ENCODE measurements at regions not wholly inside any gene's neighbourhood (a gene's known extent, or its start where the extent isn't known, plus 50 kb on each side); places are given as distances from the start of the nearest gene placed in this dataset.

GRCh38 chr12:53807322-53807860 is 55.6 kb upstream of the CISTR start:
- TF ChIP-seq, protein P1, sequence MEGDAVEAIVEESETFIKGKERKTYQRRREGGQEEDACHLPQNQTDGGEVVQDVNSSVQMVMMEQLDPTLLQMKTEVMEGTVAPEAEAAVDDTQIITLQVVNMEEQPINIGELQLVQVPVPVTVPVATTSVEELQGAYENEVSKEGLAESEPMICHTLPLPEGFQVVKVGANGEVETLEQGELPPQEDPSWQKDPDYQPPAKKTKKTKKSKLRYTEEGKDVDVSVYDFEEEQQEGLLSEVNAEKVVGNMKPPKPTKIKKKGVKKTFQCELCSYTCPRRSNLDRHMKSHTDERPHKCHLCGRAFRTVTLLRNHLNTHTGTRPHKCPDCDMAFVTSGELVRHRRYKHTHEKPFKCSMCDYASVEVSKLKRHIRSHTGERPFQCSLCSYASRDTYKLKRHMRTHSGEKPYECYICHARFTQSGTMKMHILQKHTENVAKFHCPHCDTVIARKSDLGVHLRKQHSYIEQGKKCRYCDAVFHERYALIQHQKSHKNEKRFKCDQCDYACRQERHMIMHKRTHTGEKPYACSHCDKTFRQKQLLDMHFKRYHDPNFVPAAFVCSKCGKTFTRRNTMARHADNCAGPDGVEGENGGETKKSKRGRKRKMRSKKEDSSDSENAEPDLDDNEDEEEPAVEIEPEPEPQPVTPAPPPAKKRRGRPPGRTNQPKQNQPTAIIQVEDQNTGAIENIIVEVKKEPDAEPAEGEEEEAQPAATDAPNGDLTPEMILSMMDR (IDR thresholded peaks at IDR 0.05): no peak
- TF ChIP-seq POLR2A (IDR thresholded peaks at IDR 0.05): no peak

Measured in breast epithelium (tissue), 3 donors.